ENCODE measurements at regions not wholly inside any gene's neighbourhood (a gene's known extent, or its start where the extent isn't known, plus 50 kb on each side); places are given as distances from the start of the nearest gene placed in this dataset.

DNA sequence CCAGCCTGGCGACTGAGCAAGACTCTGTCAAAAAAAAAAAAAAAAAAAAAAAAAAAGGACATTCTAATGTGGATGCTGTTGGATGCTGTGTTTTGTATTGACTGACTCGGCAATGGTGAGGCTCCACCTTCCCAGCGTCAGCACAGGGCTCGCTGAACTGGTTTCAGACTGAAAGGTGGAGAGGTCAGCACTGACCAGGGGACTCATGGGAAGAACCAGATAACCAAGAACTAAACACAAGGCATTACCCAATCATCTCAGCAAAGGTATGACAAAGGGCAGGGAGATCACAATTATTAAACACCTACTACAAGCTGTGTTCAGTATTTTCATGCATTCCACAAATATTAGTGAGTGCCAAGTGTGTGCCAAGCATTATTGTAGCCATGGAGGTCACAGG lies 103.2 kb downstream of the LRATD1 start:
- TF ChIP-seq CTCF (IDR thresholded peaks at IDR 0.05) (no peak), POLR2A (IDR thresholded peaks at IDR 0.05) (no peak)
